H1 (cell line): ENCODE measurements at regions not wholly inside any gene's neighbourhood (a gene's known extent, or its start where the extent isn't known, plus 50 kb on each side); places are given as distances from the start of the nearest gene placed in this dataset.

Source experiments
- CTCF ChIA-PET: fragments of 300-600 bp; sonication (Branson Sonifier 250); formaldehyde crosslinking; loops from one replicate; lab custom pipeline; 2021; ENCODE audit not compliant: partially characterized antibody; lab: Charles Lee
- POLR2A ChIA-PET: fragments of 300-600 bp; sonication (Branson Sonifier 250); formaldehyde crosslinking; loops from one replicate; lab custom pipeline; 2021; ENCODE audit warnings: inconsistent platforms; ENCODE audit not compliant: partially characterized antibody; lab: Charles Lee
- DNase-seq, 2 experiments: peaks; one replicate each; pipeline versions ENCODE4 v3.0.0 to v3.0.0-alpha.2; 2010 to 2022; ENCODE audit warnings: low spot score in 2 of 2, low read depth in 1 of 2, mixed read lengths in 1 of 2
- FAIRE-seq: peaks from 2 replicates; lab custom pipeline; 2011; peaks lifted over from hg19 to GRCh38; lab: Jason Lieb, UNC
- H2AFZ ChIP-seq: 2 replicates; pipeline ENCODE4 v1.8.1; 2012; ENCODE audit warnings: low read length, inconsistent platforms
- H2AK5ac ChIP-seq: 2 replicates; pipeline ENCODE4 v1.6.1; 2013; ENCODE audit warnings: low read depth, low read length
- H2BK120ac ChIP-seq: replicated peaks from 2 replicates; pipeline ENCODE3; 2013; ENCODE audit warnings: low read depth, low read length, inconsistent platforms
- H2BK12ac ChIP-seq: 2 replicates; pipeline ENCODE4 v1.6.1; 2013; ENCODE audit warnings: low read depth, low read length
- H2BK15ac ChIP-seq: 2 replicates; pipeline ENCODE4 v1.6.1; 2013; ENCODE audit warnings: low read length
- H2BK20ac ChIP-seq: 2 replicates; pipeline ENCODE4 v1.6.1; 2013; ENCODE audit warnings: low read length
- H2BK5ac ChIP-seq: 2 replicates; pipeline ENCODE4 v1.6.1; 2013; ENCODE audit warnings: low read depth, low read length
- H3K14ac ChIP-seq: 2 replicates; pipeline ENCODE4 v1.6.1; 2013; ENCODE audit warnings: inconsistent platforms; ENCODE audit not compliant: insufficient read length
- H3K18ac ChIP-seq: 2 replicates; pipeline ENCODE4 v1.6.1; 2013; ENCODE audit warnings: low read length; ENCODE audit errors: extremely low read depth
- H3K23ac ChIP-seq: 2 replicates; pipeline ENCODE4 v1.6.1; 2013; ENCODE audit warnings: inconsistent platforms; ENCODE audit not compliant: insufficient read length
- H3K23me2 ChIP-seq: 2 replicates; pipeline ENCODE4 v1.6.1; 2013; ENCODE audit warnings: low read depth, low read length
- H3K27ac ChIP-seq: 2 replicates; pipeline ENCODE4 v1.6.1; 2011; ENCODE audit warnings: low read depth, low read length, inconsistent platforms
- H3K27me3 ChIP-seq, 4 experiments: replicated peaks in 1 of 4; 1 replicate in 1 of 4; 2 replicates in 3 of 4; pipeline versions ENCODE4 v1.6.1 to v1.8.1; 2011 to 2013; ENCODE audit warnings: low read length in 3 of 4, mild to moderate bottlenecking in 3 of 4, inconsistent platforms in 2 of 4, mixed read lengths in 2 of 4, moderate library complexity in 1 of 4; ENCODE audit not compliant: control insufficient read depth in 3 of 4, insufficient read depth in 3 of 4; ENCODE audit errors: extremely low read depth in 1 of 4
- H3K36me3 ChIP-seq, 4 experiments: 2 replicates each; pipeline versions ENCODE4 v1.6.1 to v1.8.1; 2011 to 2013; ENCODE audit warnings: mild to moderate bottlenecking in 4 of 4, low read length in 3 of 4, moderate library complexity in 2 of 4, control low read depth in 1 of 4, inconsistent platforms in 1 of 4; ENCODE audit not compliant: insufficient read depth in 4 of 4, control insufficient read depth in 2 of 4
- H3K4ac ChIP-seq: replicated peaks from 2 replicates; pipeline ENCODE3; 2013; ENCODE audit warnings: low read length, low read depth, mixed read lengths, inconsistent platforms; ENCODE audit not compliant: insufficient read length
- H3K4me1 ChIP-seq, 4 experiments: replicated peaks in 1 of 4; 1 replicate in 1 of 4; 2 replicates in 3 of 4; pipeline versions ENCODE4 v1.6.1 to v1.8.1; 2011 to 2013; ENCODE audit warnings: low read length in 3 of 4, inconsistent platforms in 2 of 4, mixed read lengths in 1 of 4; ENCODE audit not compliant: insufficient read depth in 4 of 4, control insufficient read depth in 3 of 4
- H3K4me2 ChIP-seq, 2 experiments: 2 replicates each; pipeline versions ENCODE4 v1.6.1 to v1.8.1; 2011 to 2013; ENCODE audit warnings: low read depth in 2 of 2, low read length in 2 of 2, control low read depth in 1 of 2, inconsistent platforms in 1 of 2, mild to moderate bottlenecking in 1 of 2; ENCODE audit not compliant: insufficient read depth in 1 of 2
- H3K4me3 ChIP-seq, 4 experiments: fragments of 200-600, 300-600 bp in 1 of 4; sonication (generic), shearing (Covaris generic), sonication (Bioruptor Twin) in 1 of 4; 2 replicates each; pipeline versions ENCODE4 v1.5.1 to v1.8.1; 2011 to 2016; ENCODE audit warnings: low read length in 4 of 4, low read depth in 3 of 4, control low read depth in 2 of 4, inconsistent platforms in 2 of 4, mild to moderate bottlenecking in 2 of 4, mixed read lengths in 1 of 4, moderate library complexity in 1 of 4; ENCODE audit not compliant: insufficient read depth in 2 of 4; ENCODE audit errors: extremely low read depth in 1 of 4
- H3K56ac ChIP-seq: replicated peaks from 2 replicates; pipeline ENCODE3; 2013; ENCODE audit warnings: low read depth, mild to moderate bottlenecking, mixed read lengths, low read length, inconsistent platforms; ENCODE audit not compliant: insufficient read length
- H3K79me1 ChIP-seq: 2 replicates; pipeline ENCODE4 v1.6.1; 2013; ENCODE audit warnings: low read depth, low read length, control low read depth
- H3K79me2 ChIP-seq, 2 experiments: 2 replicates each; pipeline versions ENCODE4 v1.6.1 to v1.8.1; 2012 to 2013; ENCODE audit warnings: low read length in 2 of 2, mild to moderate bottlenecking in 2 of 2, inconsistent platforms in 1 of 2; ENCODE audit not compliant: insufficient read depth in 2 of 2, control insufficient read depth in 1 of 2
- H3K9ac ChIP-seq, 4 experiments: replicated peaks in 1 of 4; 1 replicate in 1 of 4; 2 replicates in 3 of 4; pipeline versions ENCODE4 v1.6.1 to v1.8.1; 2011 to 2013; ENCODE audit warnings: low read depth in 3 of 4, low read length in 3 of 4, control low read depth in 2 of 4, mild to moderate bottlenecking in 2 of 4, moderate library complexity in 2 of 4, inconsistent platforms in 1 of 4; ENCODE audit errors: extremely low read depth in 1 of 4
- H3K9me3 ChIP-seq, 2 experiments: 2 replicates each; pipeline versions ENCODE4 v1.6.1 to v1.8.1; 2012 to 2013; ENCODE audit warnings: mild to moderate bottlenecking in 2 of 2, moderate library complexity in 2 of 2, control low read depth in 1 of 2, inconsistent platforms in 1 of 2, low read depth in 1 of 2, low read length in 1 of 2, mixed read lengths in 1 of 2; ENCODE audit not compliant: insufficient read depth in 2 of 2
- H4K20me1 ChIP-seq, 2 experiments: replicated peaks in 1 of 2; 2 replicates each; pipeline versions ENCODE3 to v1.8.1; 2011 to 2013; ENCODE audit warnings: inconsistent platforms in 2 of 2, low read length in 2 of 2, mild to moderate bottlenecking in 1 of 2; ENCODE audit not compliant: insufficient read depth in 2 of 2, control insufficient read depth in 1 of 2
- H4K5ac ChIP-seq: 2 replicates; pipeline ENCODE4 v1.6.1; 2013; ENCODE audit warnings: low read length, low read depth, mixed read lengths, inconsistent platforms; ENCODE audit not compliant: insufficient read length
- H4K8ac ChIP-seq: 2 replicates; pipeline ENCODE4 v1.8.0; 2013; ENCODE audit warnings: mild to moderate bottlenecking, moderate library complexity, low read length, inconsistent platforms; ENCODE audit not compliant: insufficient read depth; ENCODE audit errors: extremely low read depth
- H4K91ac ChIP-seq: replicated peaks from 2 replicates; pipeline ENCODE3; 2013; ENCODE audit warnings: low read length, mixed read lengths, inconsistent platforms; ENCODE audit not compliant: insufficient read length
- KDM5A ChIP-seq: fragments of 200-600 bp; IDR thresholded peaks from 2 replicates; pipeline ENCODE4 v1.7.1; 2012; ENCODE audit warnings: mild to moderate bottlenecking, low read length, inconsistent platforms, mixed read lengths
- POLR2A ChIP-seq, 2 experiments: IDR thresholded peaks; 1 replicate in 1 of 2; 2 replicates in 1 of 2; pipeline ENCODE4 v1.6.1; 2011; ENCODE audit warnings: low read depth in 2 of 2, low read length in 2 of 2, mild to moderate bottlenecking in 2 of 2; ENCODE audit errors: control extremely low read depth in 1 of 2
- RBBP5 ChIP-seq: IDR thresholded peaks from 2 replicates; pipeline ENCODE4 v1.7.1; 2012; ENCODE audit warnings: low read depth, mild to moderate bottlenecking, inconsistent platforms, low read length, moderate library complexity, borderline replicate concordance
- SP1 ChIP-seq: IDR thresholded peaks from 2 replicates; pipeline ENCODE4 v1.6.1; 2011; ENCODE audit warnings: low read depth, low read length
- SP4 ChIP-seq: IDR thresholded peaks from 2 replicates; pipeline ENCODE4 v1.6.1; 2012; ENCODE audit warnings: low read length, inconsistent platforms
- TAF1 ChIP-seq: IDR thresholded peaks from 2 replicates; pipeline ENCODE4 v1.6.1; 2011; ENCODE audit warnings: mild to moderate bottlenecking, low read depth, low read length
- WGBS, 2 experiments: shearing (Covaris generic) in 1 of 2; methylation state at CpG; one replicate each; pipeline versions ENCODE4 v1.1.6 to v1.1.7; 2013 to 2015; ENCODE audit warnings: low lambda C conversion rate in 2 of 2, mixed read lengths in 2 of 2, inconsistent platforms in 1 of 2, low coverage in 1 of 2, missing lambda C conversion rate in 1 of 2; ENCODE audit not compliant: insufficient replicate concordance in 2 of 2, insufficient coverage in 1 of 2, insufficient read length in 1 of 2; ENCODE audit errors: extremely low coverage in 1 of 2, missing lambda C conversion rate in 1 of 2; 5-methylcytosine and 5-hydroxymethylcytosine counted together

DNA sequence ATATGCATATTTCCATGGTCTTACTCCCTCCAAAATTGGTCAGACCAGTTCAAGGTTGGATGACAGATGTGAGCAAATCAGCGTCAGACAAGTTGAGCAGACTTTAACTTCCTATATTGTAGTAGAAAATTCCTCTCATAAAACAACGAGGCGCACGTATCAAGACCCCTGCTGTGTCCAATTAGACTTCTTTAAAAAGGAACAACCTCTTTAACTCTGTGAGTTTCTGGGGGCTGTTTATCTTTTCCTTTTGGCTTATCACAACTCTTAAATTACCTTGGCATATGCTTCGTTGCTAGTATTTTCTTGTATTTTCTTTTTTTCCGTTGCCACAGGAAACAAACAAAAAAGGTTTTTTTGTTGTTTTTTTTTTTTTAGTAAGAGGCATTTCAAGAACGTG lies 398.2 kb upstream of the WWC1 start:
- Histone ChIP-seq H3K56ac (no peak overlapping the region), H2BK15ac (no peak overlapping the region), H3K27me3 (no peaks in the 10 kb centered on the region), H2BK5ac (no peak overlapping the region), H2BK20ac (no peak overlapping the region), H3K4ac (no peak overlapping the region), H3K4me3 (no peak overlapping the region), H2AFZ (no peak overlapping the region), H3K4me1 (peaks cover 0 to 9% (median 6%) of the 10 kb centered on the region in 4 experiments; a peak in 5 of 7 replicates), H2BK12ac (no peak overlapping the region), H3K9ac (no peak overlapping the region), H3K27ac (no peak overlapping the region), H2AK5ac (no peak overlapping the region), H3K36me3 (no peaks in the 10 kb centered on the region), H4K20me1 (no peaks in the 10 kb centered on the region), H4K91ac (no peak overlapping the region), H4K8ac (no peak overlapping the region), H3K9me3 (no peaks in the 10 kb centered on the region), H3K18ac (no peak overlapping the region), H3K4me2 (no peak overlapping the region), H2BK120ac (no peak overlapping the region), H3K14ac (no peak overlapping the region), H3K79me2 (no peaks in the 10 kb centered on the region), H3K23ac (no peak overlapping the region), H3K23me2 (no peaks in the 10 kb centered on the region; the same call in 1 of the 2 replicates), H4K5ac (no peak overlapping the region), H3K79me1 (no peaks in the 10 kb centered on the region)
- CTCF ChIA-PET, result interaction anchor here (0.9 kb wide), 1 partner anchor 177 kb away, joined by 3 read pairs; no protein-coding TSS in a partner anchor
- DNase-seq (peak in 1 of 2 experiments; percentile 1), FAIRE-seq (no peak)
- WGBS, 2 experiments, result 85% methylated on average over 7 of the region's 7 CpGs; no CpG with 5 or more reads in 1 of the 2 experiments
- POLR2A ChIA-PET, result no interaction called here
- TF ChIP-seq RBBP5, result no peak
- TF ChIP-seq SP4, result no peak
- TF ChIP-seq TAF1, result no peak
- no peak for TF ChIP-seq KDM5A
- TF ChIP-seq SP1, result no peak
- no peak for TF ChIP-seq POLR2A (IDR thresholded peaks at IDR 0.05; ENCODE audit: control extremely low read depth in 1 of 2, low read depth in 2 of 2, low read length in 2 of 2)
